H1 (cell line): ENCODE measurements at regions not wholly inside any gene's neighbourhood (a gene's known extent, or its start where the extent isn't known, plus 50 kb on each side); places are given as distances from the start of the nearest gene placed in this dataset.

Experiments
- CTCF ChIA-PET: fragments of 300-600 bp; sonication (Branson Sonifier 250); formaldehyde crosslinking; loops from one replicate; lab custom pipeline; 2021; ENCODE audit not compliant: partially characterized antibody; lab: Charles Lee
- POLR2A ChIA-PET: fragments of 300-600 bp; sonication (Branson Sonifier 250); formaldehyde crosslinking; loops from one replicate; lab custom pipeline; 2021; ENCODE audit warnings: inconsistent platforms; ENCODE audit not compliant: partially characterized antibody; lab: Charles Lee
- DNase-seq, 2 experiments: peaks; one replicate each; pipeline versions ENCODE4 v3.0.0 to v3.0.0-alpha.2; 2010 to 2022; ENCODE audit warnings: low spot score in 2 of 2, low read depth in 1 of 2, mixed read lengths in 1 of 2
- FAIRE-seq: peaks from 2 replicates; lab custom pipeline; 2011; peaks lifted over from hg19 to GRCh38; lab: Jason Lieb, UNC
- H2AFZ ChIP-seq: 2 replicates; pipeline ENCODE4 v1.8.1; 2012; ENCODE audit warnings: low read length, inconsistent platforms
- H2AK5ac ChIP-seq: 2 replicates; pipeline ENCODE4 v1.6.1; 2013; ENCODE audit warnings: low read depth, low read length
- H2BK120ac ChIP-seq: replicated peaks from 2 replicates; pipeline ENCODE3; 2013; ENCODE audit warnings: low read depth, low read length, inconsistent platforms
- H2BK12ac ChIP-seq: 2 replicates; pipeline ENCODE4 v1.6.1; 2013; ENCODE audit warnings: low read depth, low read length
- H2BK15ac ChIP-seq: 2 replicates; pipeline ENCODE4 v1.6.1; 2013; ENCODE audit warnings: low read length
- H2BK20ac ChIP-seq: 2 replicates; pipeline ENCODE4 v1.6.1; 2013; ENCODE audit warnings: low read length
- H2BK5ac ChIP-seq: 2 replicates; pipeline ENCODE4 v1.6.1; 2013; ENCODE audit warnings: low read depth, low read length
- H3K14ac ChIP-seq: 2 replicates; pipeline ENCODE4 v1.6.1; 2013; ENCODE audit warnings: inconsistent platforms; ENCODE audit not compliant: insufficient read length
- H3K18ac ChIP-seq: 2 replicates; pipeline ENCODE4 v1.6.1; 2013; ENCODE audit warnings: low read length; ENCODE audit errors: extremely low read depth
- H3K23ac ChIP-seq: 2 replicates; pipeline ENCODE4 v1.6.1; 2013; ENCODE audit warnings: inconsistent platforms; ENCODE audit not compliant: insufficient read length
- H3K23me2 ChIP-seq: 2 replicates; pipeline ENCODE4 v1.6.1; 2013; ENCODE audit warnings: low read depth, low read length
- H3K27ac ChIP-seq: 2 replicates; pipeline ENCODE4 v1.6.1; 2011; ENCODE audit warnings: low read depth, low read length, inconsistent platforms
- H3K27me3 ChIP-seq, 4 experiments: replicated peaks in 1 of 4; 1 replicate in 1 of 4; 2 replicates in 3 of 4; pipeline versions ENCODE4 v1.6.1 to v1.8.1; 2011 to 2013; ENCODE audit warnings: low read length in 3 of 4, mild to moderate bottlenecking in 3 of 4, inconsistent platforms in 2 of 4, mixed read lengths in 2 of 4, moderate library complexity in 1 of 4; ENCODE audit not compliant: control insufficient read depth in 3 of 4, insufficient read depth in 3 of 4; ENCODE audit errors: extremely low read depth in 1 of 4
- H3K36me3 ChIP-seq, 4 experiments: 2 replicates each; pipeline versions ENCODE4 v1.6.1 to v1.8.1; 2011 to 2013; ENCODE audit warnings: mild to moderate bottlenecking in 4 of 4, low read length in 3 of 4, moderate library complexity in 2 of 4, control low read depth in 1 of 4, inconsistent platforms in 1 of 4; ENCODE audit not compliant: insufficient read depth in 4 of 4, control insufficient read depth in 2 of 4
- H3K4ac ChIP-seq: replicated peaks from 2 replicates; pipeline ENCODE3; 2013; ENCODE audit warnings: low read length, low read depth, mixed read lengths, inconsistent platforms; ENCODE audit not compliant: insufficient read length
- H3K4me1 ChIP-seq, 4 experiments: replicated peaks in 1 of 4; 1 replicate in 1 of 4; 2 replicates in 3 of 4; pipeline versions ENCODE4 v1.6.1 to v1.8.1; 2011 to 2013; ENCODE audit warnings: low read length in 3 of 4, inconsistent platforms in 2 of 4, mixed read lengths in 1 of 4; ENCODE audit not compliant: insufficient read depth in 4 of 4, control insufficient read depth in 3 of 4
- H3K4me2 ChIP-seq, 2 experiments: 2 replicates each; pipeline versions ENCODE4 v1.6.1 to v1.8.1; 2011 to 2013; ENCODE audit warnings: low read depth in 2 of 2, low read length in 2 of 2, control low read depth in 1 of 2, inconsistent platforms in 1 of 2, mild to moderate bottlenecking in 1 of 2; ENCODE audit not compliant: insufficient read depth in 1 of 2
- H3K4me3 ChIP-seq, 4 experiments: fragments of 200-600, 300-600 bp in 1 of 4; sonication (generic), shearing (Covaris generic), sonication (Bioruptor Twin) in 1 of 4; 2 replicates each; pipeline versions ENCODE4 v1.5.1 to v1.8.1; 2011 to 2016; ENCODE audit warnings: low read length in 4 of 4, low read depth in 3 of 4, control low read depth in 2 of 4, inconsistent platforms in 2 of 4, mild to moderate bottlenecking in 2 of 4, mixed read lengths in 1 of 4, moderate library complexity in 1 of 4; ENCODE audit not compliant: insufficient read depth in 2 of 4; ENCODE audit errors: extremely low read depth in 1 of 4
- H3K56ac ChIP-seq: replicated peaks from 2 replicates; pipeline ENCODE3; 2013; ENCODE audit warnings: low read depth, mild to moderate bottlenecking, mixed read lengths, low read length, inconsistent platforms; ENCODE audit not compliant: insufficient read length
- H3K79me1 ChIP-seq: 2 replicates; pipeline ENCODE4 v1.6.1; 2013; ENCODE audit warnings: low read depth, low read length, control low read depth
- H3K79me2 ChIP-seq, 2 experiments: 2 replicates each; pipeline versions ENCODE4 v1.6.1 to v1.8.1; 2012 to 2013; ENCODE audit warnings: low read length in 2 of 2, mild to moderate bottlenecking in 2 of 2, inconsistent platforms in 1 of 2; ENCODE audit not compliant: insufficient read depth in 2 of 2, control insufficient read depth in 1 of 2
- H3K9ac ChIP-seq, 4 experiments: replicated peaks in 1 of 4; 1 replicate in 1 of 4; 2 replicates in 3 of 4; pipeline versions ENCODE4 v1.6.1 to v1.8.1; 2011 to 2013; ENCODE audit warnings: low read depth in 3 of 4, low read length in 3 of 4, control low read depth in 2 of 4, mild to moderate bottlenecking in 2 of 4, moderate library complexity in 2 of 4, inconsistent platforms in 1 of 4; ENCODE audit errors: extremely low read depth in 1 of 4
- H3K9me3 ChIP-seq, 2 experiments: 2 replicates each; pipeline versions ENCODE4 v1.6.1 to v1.8.1; 2012 to 2013; ENCODE audit warnings: mild to moderate bottlenecking in 2 of 2, moderate library complexity in 2 of 2, control low read depth in 1 of 2, inconsistent platforms in 1 of 2, low read depth in 1 of 2, low read length in 1 of 2, mixed read lengths in 1 of 2; ENCODE audit not compliant: insufficient read depth in 2 of 2
- H4K20me1 ChIP-seq, 2 experiments: replicated peaks in 1 of 2; 2 replicates each; pipeline versions ENCODE3 to v1.8.1; 2011 to 2013; ENCODE audit warnings: inconsistent platforms in 2 of 2, low read length in 2 of 2, mild to moderate bottlenecking in 1 of 2; ENCODE audit not compliant: insufficient read depth in 2 of 2, control insufficient read depth in 1 of 2
- H4K5ac ChIP-seq: 2 replicates; pipeline ENCODE4 v1.6.1; 2013; ENCODE audit warnings: low read length, low read depth, mixed read lengths, inconsistent platforms; ENCODE audit not compliant: insufficient read length
- H4K8ac ChIP-seq: 2 replicates; pipeline ENCODE4 v1.8.0; 2013; ENCODE audit warnings: mild to moderate bottlenecking, moderate library complexity, low read length, inconsistent platforms; ENCODE audit not compliant: insufficient read depth; ENCODE audit errors: extremely low read depth
- H4K91ac ChIP-seq: replicated peaks from 2 replicates; pipeline ENCODE3; 2013; ENCODE audit warnings: low read length, mixed read lengths, inconsistent platforms; ENCODE audit not compliant: insufficient read length
- CBX5 ChIP-seq: fragments of 300-800, 300-1000 bp; sonication (generic); IDR thresholded peaks from 2 replicates; pipeline ENCODE4 v1.7.1; 2016; ENCODE audit warnings: antibody characterized with exemption, low read length, low read depth
- CBX8 ChIP-seq: fragments of 300-800, 300-1000 bp; sonication (generic); IDR thresholded peaks from 2 replicates; pipeline ENCODE4 v1.7.1; 2016; ENCODE audit warnings: low read depth, low read length, borderline replicate concordance
- JUN ChIP-seq: IDR thresholded peaks from 2 replicates; pipeline ENCODE4 v1.6.1; 2011; ENCODE audit warnings: low read depth, mild to moderate bottlenecking, improper control_type of control experiment, low read length
- KDM1A ChIP-seq: fragments of 200-600, 300-600 bp; sonication (generic); IDR thresholded peaks from 2 replicates; pipeline ENCODE4 v1.7.1; 2016; ENCODE audit warnings: mild to moderate bottlenecking, low read length, borderline replicate concordance
- POLR2AphosphoS5 ChIP-seq: IDR thresholded peaks from 2 replicates; pipeline ENCODE4 v1.6.1; 2011; ENCODE audit warnings: low read depth, low read length
- RBBP5 ChIP-seq: IDR thresholded peaks from 2 replicates; pipeline ENCODE4 v1.7.1; 2012; ENCODE audit warnings: low read depth, mild to moderate bottlenecking, inconsistent platforms, low read length, moderate library complexity, borderline replicate concordance
- SIN3A ChIP-seq, 2 experiments: IDR thresholded peaks in 1 of 2; conservative IDR thresholded peaks in 1 of 2; 2 replicates each; pipeline ENCODE4 v1.6.1; 2011 to 2012; ENCODE audit warnings: low read length in 2 of 2, improper control_type of control experiment in 1 of 2, low read depth in 1 of 2, mild to moderate bottlenecking in 1 of 2
- SIRT6 ChIP-seq: IDR thresholded peaks from one replicate; pipeline ENCODE4 v1.7.1; 2012; ENCODE audit warnings: low read length, inconsistent platforms
- WGBS, 2 experiments: shearing (Covaris generic) in 1 of 2; methylation state at CpG; one replicate each; pipeline versions ENCODE4 v1.1.6 to v1.1.7; 2013 to 2015; ENCODE audit warnings: low lambda C conversion rate in 2 of 2, mixed read lengths in 2 of 2, inconsistent platforms in 1 of 2, low coverage in 1 of 2, missing lambda C conversion rate in 1 of 2; ENCODE audit not compliant: insufficient replicate concordance in 2 of 2, insufficient coverage in 1 of 2, insufficient read length in 1 of 2; ENCODE audit errors: extremely low coverage in 1 of 2, missing lambda C conversion rate in 1 of 2; 5-methylcytosine and 5-hydroxymethylcytosine counted together
- TF ChIP-seq, protein P1 (sequence below), 3 experiments: IDR thresholded peaks; 1 replicate in 2 of 3; 2 replicates in 1 of 3; pipeline versions ENCODE4 v1.5.1 to v1.6.1; 2011; ENCODE audit warnings: low read length in 3 of 3, mild to moderate bottlenecking in 3 of 3, inconsistent platforms in 2 of 3, low read depth in 1 of 3, moderate library complexity in 1 of 3; ENCODE audit not compliant: insufficient read depth in 1 of 3; ENCODE audit errors: control extremely low read depth in 1 of 3
- TF ChIP-seq, protein P2 (sequence below): IDR thresholded peaks from 2 replicates; pipeline ENCODE4 v1.6.1; 2012; ENCODE audit warnings: low read length, inconsistent platforms

GRCh38 chr9:11702548-11702947 is 990.6 kb upstream of the TYRP1 start:
- Histone ChIP-seq H3K36me3 (no peaks in the 10 kb centered on the region), H2BK5ac (no peak overlapping the region), H3K14ac (no peak overlapping the region), H3K79me2 (no peaks in the 10 kb centered on the region), H2BK120ac (no peak overlapping the region), H3K9ac (no peak overlapping the region), H3K18ac (no peak overlapping the region), H4K8ac (no peak overlapping the region), H4K5ac (no peak overlapping the region), H3K4me2 (no peak overlapping the region), H3K27me3 (no peaks in the 10 kb centered on the region), H3K56ac (no peak overlapping the region), H3K9me3 (no peaks in the 10 kb centered on the region), H4K91ac (no peak overlapping the region), H2AFZ (no peak overlapping the region), H3K4ac (no peak overlapping the region), H2AK5ac (no peak overlapping the region), H3K4me1 (no peaks in the 10 kb centered on the region), H2BK12ac (no peak overlapping the region), H3K4me3 (no peak overlapping the region), H3K23ac (no peak overlapping the region), H3K27ac (no peak overlapping the region), H2BK20ac (no peak overlapping the region), H3K23me2 (no peaks in the 10 kb centered on the region; the same call in 1 of the 2 replicates), H3K79me1 (no peaks in the 10 kb centered on the region), H2BK15ac (no peak overlapping the region), H4K20me1 (no peaks in the 10 kb centered on the region)
- FAIRE-seq (no peak), DNase-seq (no peak)
- ChIA-PET CTCF (no interaction called here), POLR2A (no interaction called here)
- TF ChIP-seq, protein P1, sequence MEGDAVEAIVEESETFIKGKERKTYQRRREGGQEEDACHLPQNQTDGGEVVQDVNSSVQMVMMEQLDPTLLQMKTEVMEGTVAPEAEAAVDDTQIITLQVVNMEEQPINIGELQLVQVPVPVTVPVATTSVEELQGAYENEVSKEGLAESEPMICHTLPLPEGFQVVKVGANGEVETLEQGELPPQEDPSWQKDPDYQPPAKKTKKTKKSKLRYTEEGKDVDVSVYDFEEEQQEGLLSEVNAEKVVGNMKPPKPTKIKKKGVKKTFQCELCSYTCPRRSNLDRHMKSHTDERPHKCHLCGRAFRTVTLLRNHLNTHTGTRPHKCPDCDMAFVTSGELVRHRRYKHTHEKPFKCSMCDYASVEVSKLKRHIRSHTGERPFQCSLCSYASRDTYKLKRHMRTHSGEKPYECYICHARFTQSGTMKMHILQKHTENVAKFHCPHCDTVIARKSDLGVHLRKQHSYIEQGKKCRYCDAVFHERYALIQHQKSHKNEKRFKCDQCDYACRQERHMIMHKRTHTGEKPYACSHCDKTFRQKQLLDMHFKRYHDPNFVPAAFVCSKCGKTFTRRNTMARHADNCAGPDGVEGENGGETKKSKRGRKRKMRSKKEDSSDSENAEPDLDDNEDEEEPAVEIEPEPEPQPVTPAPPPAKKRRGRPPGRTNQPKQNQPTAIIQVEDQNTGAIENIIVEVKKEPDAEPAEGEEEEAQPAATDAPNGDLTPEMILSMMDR (IDR thresholded peaks at IDR 0.05; ENCODE audit: control extremely low read depth in 1 of 3, insufficient read depth in 1 of 3, low read depth in 1 of 3, low read length in 3 of 3): no peak
- no peak for TF ChIP-seq SIRT6
- no peak for TF ChIP-seq KDM1A
- TF ChIP-seq RBBP5: no peak
- TF ChIP-seq CBX5: no peak
- no peak for TF ChIP-seq JUN
- TF ChIP-seq, protein P2, sequence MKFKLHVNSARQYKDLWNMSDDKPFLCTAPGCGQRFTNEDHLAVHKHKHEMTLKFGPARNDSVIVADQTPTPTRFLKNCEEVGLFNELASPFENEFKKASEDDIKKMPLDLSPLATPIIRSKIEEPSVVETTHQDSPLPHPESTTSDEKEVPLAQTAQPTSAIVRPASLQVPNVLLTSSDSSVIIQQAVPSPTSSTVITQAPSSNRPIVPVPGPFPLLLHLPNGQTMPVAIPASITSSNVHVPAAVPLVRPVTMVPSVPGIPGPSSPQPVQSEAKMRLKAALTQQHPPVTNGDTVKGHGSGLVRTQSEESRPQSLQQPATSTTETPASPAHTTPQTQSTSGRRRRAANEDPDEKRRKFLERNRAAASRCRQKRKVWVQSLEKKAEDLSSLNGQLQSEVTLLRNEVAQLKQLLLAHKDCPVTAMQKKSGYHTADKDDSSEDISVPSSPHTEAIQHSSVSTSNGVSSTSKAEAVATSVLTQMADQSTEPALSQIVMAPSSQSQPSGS: no peak
- no peak for TF ChIP-seq POLR2AphosphoS5
- no peak for TF ChIP-seq CBX8
- TF ChIP-seq SIN3A (conservative IDR thresholded peaks at IDR 0.05 in 1 of 2, IDR thresholded peaks at IDR 0.05 in 1 of 2; ENCODE audit: low read depth in 1 of 2, low read length in 2 of 2): no peak
- WGBS, 2 experiments: 89% methylated on average over 2 of the region's 2 CpGs; no CpG with 5 or more reads in 1 of the 2 experiments
